Activated CD4-positive, alpha-beta T cell treated with anti-CD3 and anti-CD28 coated beads for 4 hours (primary cell): ENCODE measurements at regions not wholly inside any gene's neighbourhood (a gene's known extent, or its start where the extent isn't known, plus 50 kb on each side); places are given as distances from the start of the nearest gene placed in this dataset.

ENCODE experiments used
- DNase-seq, 2 donors: peaks; one replicate each; pipeline ENCODE4 v3.0.0-alpha.2; 2020

DNA sequence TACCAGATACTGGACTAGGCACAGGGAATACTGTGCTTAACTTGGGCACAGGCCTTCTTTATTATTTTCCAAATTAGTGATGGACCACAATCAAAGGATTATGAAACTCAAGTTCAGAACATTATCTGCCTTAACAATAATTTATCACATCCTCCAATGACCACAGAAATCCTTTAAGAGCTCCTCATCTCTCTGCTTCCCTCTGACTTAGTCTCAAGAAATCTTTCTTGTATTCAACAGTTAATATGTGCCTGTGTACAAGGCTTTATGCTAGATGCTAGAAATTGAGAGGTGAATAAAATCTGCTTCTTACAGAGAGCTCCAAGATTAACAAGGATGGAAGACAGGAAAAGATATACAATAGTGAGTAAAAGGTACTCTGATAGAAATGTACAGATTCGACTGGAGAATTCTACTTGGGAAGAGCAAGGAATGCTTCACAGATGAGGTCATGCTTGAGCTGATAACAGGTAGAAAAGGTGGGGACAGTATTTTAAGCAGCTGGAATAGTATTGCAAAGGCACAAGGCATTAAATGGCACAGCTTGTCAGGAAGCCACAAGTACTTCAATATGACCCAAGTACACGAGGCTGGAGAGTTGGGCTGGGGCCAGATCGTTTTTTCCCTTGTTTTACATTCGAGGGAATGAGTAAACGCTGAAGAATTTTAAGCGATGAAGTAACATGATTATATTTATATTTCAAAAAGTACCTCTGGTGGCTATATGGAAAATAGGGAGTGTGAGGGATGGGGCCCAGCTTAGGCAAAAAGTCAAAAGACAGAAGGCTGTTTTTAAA, 55.1 kb upstream of the ARID2 start:
- DNase-seq, result no peak

GRCh38 chr12:45675534-45675933, 54.0 kb upstream of the ARID2 start:
- DNase-seq, result no peak
